ENCODE measurements at regions not wholly inside any gene's neighbourhood (a gene's known extent, or its start where the extent isn't known, plus 50 kb on each side); places are given as distances from the start of the nearest gene placed in this dataset.

- no peak for TF ChIP-seq CTCF (conservative IDR thresholded peaks at IDR 0.05)
- TF ChIP-seq ZFX (IDR thresholded peaks at IDR 0.05): no peak
Measured at GRCh38 chr3:124572851-124573405, 157.3 kb upstream of the UMPS start.
